K562 (cell line): ENCODE measurements at regions not wholly inside any gene's neighbourhood (a gene's known extent, or its start where the extent isn't known, plus 50 kb on each side); places are given as distances from the start of the nearest gene placed in this dataset.

Source experiments
- ATAC-seq: fragments of 200-7000 bp; cut with Tn5 transposase; 3 replicates; pipeline ENCODE4 v1.9.1; 2020; ENCODE audit warnings: moderate library complexity
- BruUV-seq: library from RNA; stranded (reverse); fragments of 400-500 nt; replicated peaks from 2 replicates; lab custom pipeline; 2021; lab: Mats Ljungman, UMichigan
- CTCF ChIA-PET: fragments of 300-600 bp; formaldehyde crosslinking; extraction: SDS; loops from one replicate; lab custom pipeline; 2021; ENCODE audit warnings: low intra/inter-chr PET ratio; lab: Yijun Ruan, JAX
- POLR2A ChIA-PET: fragments of 300-600, 350-650 bp; sonication (Branson Sonifier 250); formaldehyde crosslinking; extraction: SDS; loops from one replicate; lab custom pipeline; 2021; ENCODE audit warnings: antibody characterized with exemption, inconsistent platforms; lab: Yijun Ruan, JAX
- DNase-seq, 4 experiments: peaks; one replicate each; pipeline versions ENCODE4 v3.0.0 to v3.0.0-alpha.2; 2011 to 2018; ENCODE audit warnings: low spot score in 3 of 4, mixed read lengths in 3 of 4; ENCODE audit errors: extremely low read depth in 1 of 4
- FAIRE-seq: peaks from 2 replicates; lab custom pipeline; 2011; peaks lifted over from hg19 to GRCh38; lab: Jason Lieb, UNC
- H2AFZ ChIP-seq: 2 replicates; pipeline ENCODE4 v1.6.0; 2011; ENCODE audit warnings: low read depth, low read length, control low read depth, inconsistent platforms
- H3K27ac ChIP-seq: fragments of 200-600 bp; 3 replicates; pipeline ENCODE4 v1.8.0; 2011; ENCODE audit warnings: low read depth, mild to moderate bottlenecking, control low read depth, inconsistent platforms, low read length, moderate library complexity, mixed read lengths; ENCODE audit errors: extremely low read depth
- H3K27me3 ChIP-seq, 2 experiments: fragments of 300-600 bp in 1 of 2; 2 replicates in 1 of 2; 3 replicates in 1 of 2; pipeline versions ENCODE4 v1.6.0 to v1.8.0; 2011; ENCODE audit warnings: inconsistent platforms in 2 of 2, low read length in 2 of 2, mild to moderate bottlenecking in 1 of 2, mixed read lengths in 1 of 2, moderate library complexity in 1 of 2; ENCODE audit not compliant: control insufficient read depth in 2 of 2, insufficient read depth in 2 of 2
- H3K36me3 ChIP-seq: fragments of 300-600 bp; 3 replicates; pipeline ENCODE4 v1.8.0; 2011; ENCODE audit warnings: mild to moderate bottlenecking, low read length, inconsistent platforms; ENCODE audit not compliant: control insufficient read depth, insufficient read depth
- H3K4me1 ChIP-seq, 2 experiments: fragments of 200-600 bp in 1 of 2; replicated peaks in 1 of 2; 2 replicates in 1 of 2; 3 replicates in 1 of 2; pipeline versions ENCODE4 v1.5.1 to v1.8.0; 2011; ENCODE audit warnings: inconsistent platforms in 2 of 2, low read length in 2 of 2, mild to moderate bottlenecking in 1 of 2, mixed read lengths in 1 of 2, moderate library complexity in 1 of 2; ENCODE audit not compliant: control insufficient read depth in 2 of 2, insufficient read depth in 2 of 2
- H3K4me2 ChIP-seq: 2 replicates; pipeline ENCODE4 v1.6.1; 2011; ENCODE audit warnings: low read length, control low read depth, inconsistent platforms, mixed read lengths; ENCODE audit not compliant: insufficient read depth
- H3K4me3 ChIP-seq: fragments of 200-600 bp; sonication (generic), shearing (Covaris generic); 2 replicates; pipeline ENCODE4 v1.5.1; 2016; ENCODE audit warnings: control low read depth, inconsistent platforms
- H3K79me2 ChIP-seq: fragments of 200-600 bp; 3 replicates; pipeline ENCODE4 v1.8.0; 2011; ENCODE audit warnings: low read length, inconsistent platforms; ENCODE audit not compliant: control insufficient read depth, insufficient read depth
- H3K9ac ChIP-seq, 2 experiments: 2 replicates each; pipeline versions ENCODE4 v1.6.0 to v1.6.1; 2011; ENCODE audit warnings: low read depth in 2 of 2, low read length in 2 of 2, control low read depth in 1 of 2, inconsistent platforms in 1 of 2, mild to moderate bottlenecking in 1 of 2, mixed read lengths in 1 of 2; ENCODE audit not compliant: insufficient read depth in 1 of 2
- H3K9me1 ChIP-seq: one replicate; pipeline ENCODE4 v1.6.0; 2011; ENCODE audit warnings: inconsistent platforms, mild to moderate bottlenecking, low read length, moderate library complexity; ENCODE audit not compliant: control insufficient read depth, insufficient read depth
- H3K9me3 ChIP-seq: replicated peaks from 2 replicates; pipeline ENCODE4 v1.5.1; 2011; ENCODE audit warnings: low read depth, low read length, inconsistent platforms; ENCODE audit not compliant: control insufficient read depth, insufficient read depth
- H4K20me1 ChIP-seq: replicated peaks from 2 replicates; pipeline ENCODE4 v1.6.1; 2011; ENCODE audit warnings: low read length, inconsistent platforms, mixed read lengths; ENCODE audit not compliant: control insufficient read depth, insufficient read depth
- CBX1 ChIP-seq: sonication (generic); IDR thresholded peaks from 2 replicates; pipeline ENCODE4 v1.6.1; 2016; ENCODE audit warnings: antibody characterized with exemption, low read depth, mild to moderate bottlenecking
- FOXM1 ChIP-seq, 2 experiments: fragments of 450-650 bp in 1 of 2; sonication (generic) in 1 of 2; formaldehyde crosslinking in 1 of 2; IDR thresholded peaks; 2 replicates each; pipeline versions ENCODE4 v1.6.1 to v1.9.0; 2017 to 2022; ENCODE audit warnings: low read depth in 2 of 2, mild to moderate bottlenecking in 2 of 2, missing genetic modification reagents in 1 of 2, moderate library complexity in 1 of 2
- GATAD2B ChIP-seq: fragments of 450-650 bp; IDR thresholded peaks from 2 replicates; pipeline ENCODE4 v1.6.1; 2017; ENCODE audit warnings: mild to moderate bottlenecking, borderline replicate concordance
- MTA2 ChIP-seq: fragments of 450-650 bp; IDR thresholded peaks from 2 replicates; pipeline ENCODE4 v1.6.1; 2016; ENCODE audit warnings: low read depth
- NFATC3 ChIP-seq: fragments of 450-650 bp; IDR thresholded peaks from 2 replicates; pipeline ENCODE4 v1.6.1; 2017; ENCODE audit warnings: mild to moderate bottlenecking
- NFE2L1 ChIP-seq: fragments of 450-650 bp; IDR thresholded peaks from 2 replicates; pipeline ENCODE4 v1.6.1; 2016; ENCODE audit warnings: missing genetic modification characterization, low read depth, mild to moderate bottlenecking, missing compliant biosample characterization, moderate library complexity, borderline replicate concordance
- NR1H2 ChIP-seq: sonication (generic); formaldehyde crosslinking; IDR thresholded peaks from 2 replicates; pipeline ENCODE4 v1.4.0; 2020; ENCODE audit warnings: mild to moderate bottlenecking, missing genetic modification reagents
- RBM25 ChIP-seq: fragments of 200-400 bp; formaldehyde crosslinking; IDR thresholded peaks from 2 replicates; pipeline ENCODE4 v1.6.1; 2018; ENCODE audit warnings: low read length, low read depth, moderate library complexity; ENCODE audit not compliant: severe bottlenecking
- SOX6 ChIP-seq: fragments of 450-650 bp; IDR thresholded peaks from 2 replicates; pipeline ENCODE4 v1.6.1; 2014; ENCODE audit warnings: mild to moderate bottlenecking
- SRF ChIP-seq, 2 experiments: fragments of 250-450, 450-650 bp in 1 of 2; sonication (Bioruptor Pico) in 1 of 2; sonication (generic) in 1 of 2; formaldehyde crosslinking; IDR thresholded peaks; 2 replicates each; pipeline versions ENCODE4 v1.5.0 to v1.5.1; 2020 to 2022; ENCODE audit warnings: mild to moderate bottlenecking in 1 of 2, missing genetic modification reagents in 1 of 2
- STAG1 ChIP-seq: sonication (generic); formaldehyde crosslinking; IDR thresholded peaks from 2 replicates; pipeline ENCODE4 v1.5.0; 2020; ENCODE audit warnings: missing genetic modification reagents, borderline replicate concordance
- TAF1 ChIP-seq: IDR thresholded peaks from 2 replicates; pipeline ENCODE4 v1.6.1; 2011; ENCODE audit warnings: mild to moderate bottlenecking, low read length, moderate library complexity; ENCODE audit not compliant: insufficient read depth, control insufficient read depth, severe bottlenecking; ENCODE audit errors: extremely low read depth
- XRCC3 ChIP-seq: fragments of 450-650 bp; IDR thresholded peaks from 2 replicates; pipeline ENCODE4 v1.6.1; 2017; ENCODE audit warnings: mild to moderate bottlenecking, moderate library complexity
- ZBED1 ChIP-seq: IDR thresholded peaks from 2 replicates; pipeline ENCODE4 v1.6.1; 2014
- WGBS: fragments of 100-300 bp; shearing (Covaris generic); methylation state at CpG from one replicate; pipeline ENCODE4 v1.1.6; 2016; ENCODE audit warnings: low coverage, mixed read lengths; ENCODE audit not compliant: insufficient coverage; ENCODE audit errors: missing lambda C conversion rate; 5-methylcytosine and 5-hydroxymethylcytosine counted together
- in situ Hi-C: fragments of 300-500 bp; cut with MboI; formaldehyde crosslinking; loops from 4 replicates; pipeline ENCODE4 v1.15.0; 2018; ENCODE audit warnings: inconsistent platforms, mixed read lengths
- intact Hi-C: fragments of 100-400 bp; cut with micrococcal nuclease; formaldehyde crosslinking; loops from 2 replicates; pipeline ENCODE4 v1.14.2; 2022
- TF ChIP-seq, protein P1 (sequence below): fragments of 250-450 bp; sonication (Bioruptor Pico); IDR thresholded peaks from 2 replicates; pipeline ENCODE4 v1.9.0; 2021; ENCODE audit warnings: mild to moderate bottlenecking, inconsistent platforms
- TF ChIP-seq, protein P2 (sequence below): sonication (generic); formaldehyde crosslinking; IDR thresholded peaks from 2 replicates; pipeline ENCODE4 v1.8.1; 2023; ENCODE audit warnings: mild to moderate bottlenecking, missing genetic modification reagents

DNA sequence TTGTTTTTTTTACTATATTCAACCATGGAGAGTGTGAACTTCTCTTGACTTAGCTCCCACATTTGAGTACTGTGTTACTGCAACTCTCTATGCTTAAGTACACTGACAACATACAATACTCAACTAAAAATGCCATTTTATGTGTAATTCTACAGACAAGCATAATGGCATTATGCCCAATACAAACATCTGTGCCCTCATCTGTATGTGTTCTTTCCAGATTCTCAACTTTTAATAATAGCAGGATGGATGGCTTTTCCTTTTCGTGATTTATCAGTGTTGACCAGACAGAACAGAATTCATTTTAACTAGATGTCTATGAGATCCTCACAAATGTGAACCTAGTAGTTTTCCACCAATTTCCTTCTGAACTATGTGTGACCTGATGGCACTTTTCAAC, 84.2 kb upstream of the MARCKS start:
- Histone ChIP-seq H3K36me3 (no peaks in the 10 kb centered on the region), H3K9ac (no peak overlapping the region), H2AFZ (no peak overlapping the region), H3K9me3 (no peaks in the 10 kb centered on the region), H4K20me1 (no peaks in the 10 kb centered on the region), H3K79me2 (no peaks in the 10 kb centered on the region), H3K4me1 (no peaks in the 10 kb centered on the region), H3K9me1 (no peaks in the 10 kb centered on the region), H3K27ac (no peak overlapping the region), H3K4me3 (no peak overlapping the region), H3K4me2 (no peak overlapping the region), H3K27me3 (no peaks in the 10 kb centered on the region)
- 5% methylated on average over 1 of the region's 1 CpG for WGBS
- no peak for ATAC-seq
- in situ Hi-C loops = no loop called here
- BruUV-seq = no TSS peak
- intact Hi-C loops = no loop called here
- no peak for FAIRE-seq
- POLR2A ChIA-PET = no interaction called here
- DNase-seq = no peak
- CTCF ChIA-PET = no interaction called here
- TF ChIP-seq SOX6 = no peak
- TF ChIP-seq XRCC3 = no peak
- no peak for TF ChIP-seq MTA2
- TF ChIP-seq GATAD2B = no peak
- TF ChIP-seq TAF1 = no peak
- no peak for TF ChIP-seq CBX1
- TF ChIP-seq, protein P1, sequence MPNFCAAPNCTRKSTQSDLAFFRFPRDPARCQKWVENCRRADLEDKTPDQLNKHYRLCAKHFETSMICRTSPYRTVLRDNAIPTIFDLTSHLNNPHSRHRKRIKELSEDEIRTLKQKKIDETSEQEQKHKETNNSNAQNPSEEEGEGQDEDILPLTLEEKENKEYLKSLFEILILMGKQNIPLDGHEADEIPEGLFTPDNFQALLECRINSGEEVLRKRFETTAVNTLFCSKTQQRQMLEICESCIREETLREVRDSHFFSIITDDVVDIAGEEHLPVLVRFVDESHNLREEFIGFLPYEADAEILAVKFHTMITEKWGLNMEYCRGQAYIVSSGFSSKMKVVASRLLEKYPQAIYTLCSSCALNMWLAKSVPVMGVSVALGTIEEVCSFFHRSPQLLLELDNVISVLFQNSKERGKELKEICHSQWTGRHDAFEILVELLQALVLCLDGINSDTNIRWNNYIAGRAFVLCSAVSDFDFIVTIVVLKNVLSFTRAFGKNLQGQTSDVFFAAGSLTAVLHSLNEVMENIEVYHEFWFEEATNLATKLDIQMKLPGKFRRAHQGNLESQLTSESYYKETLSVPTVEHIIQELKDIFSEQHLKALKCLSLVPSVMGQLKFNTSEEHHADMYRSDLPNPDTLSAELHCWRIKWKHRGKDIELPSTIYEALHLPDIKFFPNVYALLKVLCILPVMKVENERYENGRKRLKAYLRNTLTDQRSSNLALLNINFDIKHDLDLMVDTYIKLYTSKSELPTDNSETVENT (CRISPR knock-in tag) = no peak
- TF ChIP-seq, protein P2, sequence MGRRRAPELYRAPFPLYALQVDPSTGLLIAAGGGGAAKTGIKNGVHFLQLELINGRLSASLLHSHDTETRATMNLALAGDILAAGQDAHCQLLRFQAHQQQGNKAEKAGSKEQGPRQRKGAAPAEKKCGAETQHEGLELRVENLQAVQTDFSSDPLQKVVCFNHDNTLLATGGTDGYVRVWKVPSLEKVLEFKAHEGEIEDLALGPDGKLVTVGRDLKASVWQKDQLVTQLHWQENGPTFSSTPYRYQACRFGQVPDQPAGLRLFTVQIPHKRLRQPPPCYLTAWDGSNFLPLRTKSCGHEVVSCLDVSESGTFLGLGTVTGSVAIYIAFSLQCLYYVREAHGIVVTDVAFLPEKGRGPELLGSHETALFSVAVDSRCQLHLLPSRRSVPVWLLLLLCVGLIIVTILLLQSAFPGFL (CRISPR knock-in tag) = no peak
- no peak for TF ChIP-seq ZBED1
- no peak for TF ChIP-seq NR1H2 (CRISPR knock-in tag)
- no peak for TF ChIP-seq SRF (CRISPR knock-in tag; IDR thresholded peaks at IDR 0.05)
- no peak for TF ChIP-seq STAG1 (CRISPR knock-in tag)
- TF ChIP-seq FOXM1 (IDR thresholded peaks at IDR 0.05; ENCODE audit: low read depth) = no peak
- TF ChIP-seq FOXM1 (CRISPR knock-in tag; IDR thresholded peaks at IDR 0.05; ENCODE audit: low read depth) = no peak
- no peak for TF ChIP-seq NFATC3
- TF ChIP-seq NFE2L1 (tag) = no peak
- no peak for TF ChIP-seq RBM25
